Thymus (tissue), 11 donors: ENCODE measurements at regions not wholly inside any gene's neighbourhood (a gene's known extent, or its start where the extent isn't known, plus 50 kb on each side); places are given as distances from the start of the nearest gene placed in this dataset.

Experiments used
- DNase-seq, 9 donors: peaks; one replicate each; pipeline ENCODE4 v3.0.0-alpha.2; 2013; ENCODE audit warnings: low spot score in 9 of 9, low read depth in 6 of 9, missing footprints in 1 of 9
- H3K27ac ChIP-seq, 2 donors: one replicate each; pipeline ENCODE4 v1.5.1; 2013; ENCODE audit warnings: control low read depth in 1 of 2, low read depth in 1 of 2, low read length in 1 of 2, mild to moderate bottlenecking in 1 of 2, moderate library complexity in 1 of 2
- H3K27me3 ChIP-seq, 2 donors: one replicate each; pipeline ENCODE4 v1.5.1; 2013; ENCODE audit warnings: low read length in 1 of 2; ENCODE audit not compliant: control insufficient read depth in 2 of 2, insufficient read depth in 1 of 2
- H3K36me3 ChIP-seq, 2 donors: one replicate each; pipeline ENCODE4 v1.5.1; 2013; ENCODE audit warnings: low read length in 1 of 2, mild to moderate bottlenecking in 1 of 2, moderate library complexity in 1 of 2; ENCODE audit not compliant: control insufficient read depth in 2 of 2, insufficient read depth in 2 of 2
- H3K4me1 ChIP-seq, 2 donors: one replicate each; pipeline ENCODE4 v1.5.1; 2013; ENCODE audit warnings: low read length in 2 of 2; ENCODE audit not compliant: control insufficient read depth in 2 of 2, insufficient read depth in 2 of 2
- H3K4me3 ChIP-seq, 2 donors: one replicate each; pipeline ENCODE4 v1.5.1; 2013; ENCODE audit warnings: low read length in 2 of 2, control low read depth in 1 of 2, mild to moderate bottlenecking in 1 of 2
- H3K9me3 ChIP-seq, 2 donors: one replicate each; pipeline ENCODE4 v1.5.1; 2013; ENCODE audit warnings: low read length in 1 of 2, mild to moderate bottlenecking in 1 of 2; ENCODE audit not compliant: control insufficient read depth in 2 of 2, insufficient read depth in 1 of 2
- WGBS: extraction: QIAGEN DNeasy Blood & Tissue Kit; methylation state at CpG from one replicate; pipeline ENCODE4 v1.1.7; 2013; 5-methylcytosine and 5-hydroxymethylcytosine counted together
- donor health status: healthy.

DNA sequence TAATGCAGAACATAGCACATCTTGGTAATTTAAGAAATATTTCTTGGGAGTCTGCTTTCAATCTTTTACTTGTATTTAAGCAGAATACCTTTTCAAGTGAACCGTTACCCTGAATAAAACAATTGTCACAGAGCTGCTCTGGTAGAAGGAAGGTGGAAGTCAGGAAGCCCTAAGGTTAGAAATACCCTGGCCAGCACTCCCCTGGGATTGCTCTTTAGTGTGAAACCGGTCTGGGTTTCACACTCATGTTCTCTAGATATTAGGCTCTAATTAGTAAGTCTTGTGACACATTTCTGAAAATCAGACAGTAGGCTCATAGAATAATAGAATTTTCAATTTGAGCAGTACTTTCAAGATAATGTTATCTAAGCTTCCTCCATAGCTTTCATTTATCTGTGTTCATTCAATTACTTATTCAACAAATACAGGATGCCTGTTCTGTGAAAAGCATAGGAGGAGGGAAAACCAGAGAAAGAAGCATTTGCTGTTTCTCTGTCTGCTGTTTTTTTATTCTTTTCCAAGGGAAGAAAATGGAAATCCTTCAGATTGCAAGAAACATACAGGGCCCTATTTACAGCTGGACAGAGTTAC is 825.5 kb downstream of the TLR4 start:
- Histone ChIP-seq H3K36me3 (no peaks in the 10 kb centered on the region), H3K27ac (no peak overlapping the region), H3K4me1 (no peaks in the 10 kb centered on the region), H3K27me3 (no peaks in the 10 kb centered on the region), H3K4me3 (no peak overlapping the region), H3K9me3 (no peaks in the 10 kb centered on the region)
- 78% methylated on average over 2 of the region's 2 CpGs for WGBS
- no peak for DNase-seq

DNA sequence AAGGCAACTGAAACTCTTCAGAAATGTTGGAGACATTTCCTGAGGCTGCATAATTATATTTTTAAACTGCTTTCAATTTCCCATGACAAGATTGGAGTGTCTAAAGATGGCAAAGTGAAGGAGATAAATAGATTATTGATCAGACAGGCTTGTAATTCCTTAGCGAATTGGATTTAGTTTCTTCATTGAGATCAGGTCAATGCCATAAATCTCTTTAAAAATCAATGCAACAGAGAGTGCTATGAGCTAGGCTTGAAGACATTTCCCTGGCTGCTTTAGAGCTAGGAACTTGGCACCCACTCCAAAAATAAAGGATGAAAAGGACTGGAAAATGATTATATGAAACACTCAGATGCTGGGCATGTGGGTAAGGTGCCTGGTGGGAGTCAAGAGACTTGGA is 828.4 kb downstream of the TLR4 start:
- H3K27me3 ChIP-seq, result no peaks in the 10 kb centered on the region
- H3K9me3 ChIP-seq, result no peaks in the 10 kb centered on the region
- H3K36me3 ChIP-seq, result no peaks in the 10 kb centered on the region
- no peaks in the 10 kb centered on the region for H3K4me1 ChIP-seq
- H3K4me3 ChIP-seq, result no peak overlapping the region
- WGBS, result 94% methylated on average over 1 of the region's 1 CpG
- no peak for DNase-seq
- no peak overlapping the region for H3K27ac ChIP-seq

DNA sequence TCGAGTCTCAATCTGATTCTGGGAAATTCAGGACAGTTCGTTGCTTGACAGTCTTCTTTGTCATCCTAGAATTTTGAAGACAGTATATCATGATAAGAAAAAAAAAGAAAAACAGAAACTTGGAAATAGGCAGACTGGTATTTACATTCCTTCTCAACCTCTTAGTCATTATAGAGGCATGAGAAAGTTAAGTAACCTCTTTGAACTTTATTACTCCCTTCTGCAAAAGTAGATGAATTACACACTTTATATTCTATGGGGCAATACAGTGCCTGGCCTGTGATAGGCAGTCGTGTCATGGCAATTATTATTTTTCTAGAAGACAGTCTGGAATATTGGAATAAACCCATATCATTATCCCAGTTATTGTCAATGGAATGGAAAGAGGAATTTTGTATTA is 828.9 kb downstream of the TLR4 start:
- no peaks in the 10 kb centered on the region for H3K36me3 ChIP-seq
- H3K9me3 ChIP-seq, result no peaks in the 10 kb centered on the region
- H3K4me1 ChIP-seq, result no peaks in the 10 kb centered on the region
- H3K27me3 ChIP-seq, result no peaks in the 10 kb centered on the region
- H3K27ac ChIP-seq, result no peak overlapping the region
- DNase-seq, result no peak
- no peak overlapping the region for H3K4me3 ChIP-seq
- WGBS, result 88% methylated on average over 3 of the region's 3 CpGs

DNA sequence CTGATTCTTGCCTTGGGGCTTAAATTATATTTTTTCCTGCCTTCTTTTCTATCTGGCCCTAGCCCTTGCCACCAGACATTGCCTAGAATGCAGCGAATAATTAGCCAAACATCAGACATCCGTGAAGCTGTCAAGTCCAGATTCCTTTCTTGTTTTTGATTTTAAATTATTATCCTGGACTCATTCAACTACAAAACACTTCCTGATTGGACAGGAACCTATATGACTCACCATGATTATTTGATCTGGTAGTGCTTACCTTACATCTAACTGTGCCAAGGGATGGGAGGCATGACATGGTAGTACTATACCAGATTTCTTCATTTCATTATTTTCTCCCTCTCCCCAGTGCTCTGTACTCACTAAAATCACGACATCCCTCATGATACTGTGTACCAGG is 829.6 kb downstream of the TLR4 start:
- no peak for DNase-seq
- WGBS, result 83% methylated on average over 3 of the region's 3 CpGs
- Histone ChIP-seq H3K36me3 (no peaks in the 10 kb centered on the region), H3K27ac (no peak overlapping the region), H3K9me3 (no peaks in the 10 kb centered on the region), H3K4me1 (no peaks in the 10 kb centered on the region), H3K27me3 (no peaks in the 10 kb centered on the region), H3K4me3 (no peak overlapping the region)

GRCh38 chr9:118536153-118536552 is 832.0 kb downstream of the TLR4 start:
- no peak overlapping the region for H3K27ac ChIP-seq
- no peak overlapping the region for H3K4me3 ChIP-seq
- H3K36me3 ChIP-seq, result no peaks in the 10 kb centered on the region
- 91% methylated on average over 4 of the region's 4 CpGs for WGBS
- no peaks in the 10 kb centered on the region for H3K4me1 ChIP-seq
- H3K9me3 ChIP-seq, result no peaks in the 10 kb centered on the region
- DNase-seq, result no peak
- H3K27me3 ChIP-seq, result no peaks in the 10 kb centered on the region

DNA sequence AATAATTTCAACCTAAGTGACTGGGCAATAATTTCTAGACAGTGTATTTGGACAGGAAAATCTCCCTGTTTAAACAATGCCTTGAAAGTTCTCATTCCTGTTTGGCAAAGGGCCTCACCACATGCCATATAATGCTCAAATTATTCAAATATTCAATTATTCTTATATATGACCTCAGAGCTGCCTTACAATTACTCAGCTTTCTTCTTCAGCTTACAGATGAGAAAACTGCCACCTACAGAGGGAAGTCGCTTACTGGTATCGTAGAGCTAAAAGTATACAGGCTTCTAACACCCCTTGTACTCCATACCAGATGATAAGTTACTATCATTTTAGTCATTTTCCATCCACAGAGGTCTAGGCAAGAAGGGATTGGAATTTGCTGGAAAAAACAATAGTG is 830.3 kb downstream of the BRINP1 start:
- H3K4me3 ChIP-seq, result no peak overlapping the region
- H3K27me3 ChIP-seq, result no peaks in the 10 kb centered on the region
- no peaks in the 10 kb centered on the region for H3K4me1 ChIP-seq
- no peak for DNase-seq
- 96% methylated on average over 2 of the region's 2 CpGs for WGBS
- H3K9me3 ChIP-seq, result no peaks in the 10 kb centered on the region
- no peak overlapping the region for H3K27ac ChIP-seq
- no peaks in the 10 kb centered on the region for H3K36me3 ChIP-seq

- no peak overlapping the region for H3K27ac ChIP-seq
- no peaks in the 10 kb centered on the region for H3K9me3 ChIP-seq
- no peaks in the 10 kb centered on the region for H3K36me3 ChIP-seq
- no peaks in the 10 kb centered on the region for H3K27me3 ChIP-seq
- H3K4me1 ChIP-seq, result no peaks in the 10 kb centered on the region
- 95% methylated on average over 1 of the region's 1 CpG for WGBS
- H3K4me3 ChIP-seq, result no peak overlapping the region
- DNase-seq, result peak in 1 of 9 donors; percentile 0
Observed at GRCh38 chr9:118553465-118553864, 815.8 kb downstream of the BRINP1 start.

DNA sequence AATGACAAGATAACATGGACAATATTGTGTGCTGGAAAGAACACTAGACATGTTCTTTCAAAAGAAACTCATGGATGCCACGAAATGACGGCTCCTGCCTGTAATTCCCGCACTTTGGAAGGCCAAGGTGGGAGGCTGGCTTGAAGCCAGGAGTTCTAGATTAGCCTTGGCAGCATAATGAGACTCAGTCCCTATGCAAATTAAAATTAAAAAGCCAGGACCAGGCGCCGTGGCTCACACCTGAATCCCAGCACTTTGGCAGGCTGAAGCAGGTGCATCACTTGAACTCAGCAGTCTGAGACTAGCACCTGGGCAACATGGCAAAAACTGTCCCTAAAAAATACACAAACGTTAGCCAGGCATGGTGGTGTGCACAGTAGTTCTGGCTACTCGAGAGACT is 814.2 kb downstream of the BRINP1 start:
- no peaks in the 10 kb centered on the region for H3K27me3 ChIP-seq
- no peaks in the 10 kb centered on the region for H3K36me3 ChIP-seq
- 86% methylated on average over 7 of the region's 7 CpGs for WGBS
- no peak overlapping the region for H3K4me3 ChIP-seq
- DNase-seq, result no peak
- H3K27ac ChIP-seq, result no peak overlapping the region
- no peaks in the 10 kb centered on the region for H3K9me3 ChIP-seq
- no peaks in the 10 kb centered on the region for H3K4me1 ChIP-seq

DNA sequence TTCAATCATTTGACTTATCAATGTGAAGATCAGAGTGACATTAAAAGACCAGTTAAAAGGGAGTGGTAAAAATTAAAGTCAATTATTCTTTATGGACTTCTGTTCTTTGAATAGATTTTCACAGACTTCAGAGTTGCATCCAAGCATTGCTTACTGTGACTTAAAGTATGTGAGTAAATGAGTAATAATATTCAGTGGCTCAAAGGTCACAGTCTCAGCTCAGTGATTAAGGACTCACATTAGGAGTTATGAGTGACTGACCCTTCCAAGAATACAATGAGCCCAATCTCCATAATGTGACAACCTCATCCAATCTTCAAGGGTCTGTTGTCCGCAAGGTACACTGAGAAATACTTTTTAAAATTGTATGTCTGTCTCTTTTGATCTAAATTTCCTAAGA is 811.2 kb downstream of the BRINP1 start:
- no peak for DNase-seq
- 96% methylated on average over 1 of the region's 1 CpG for WGBS
- H3K4me3 ChIP-seq, result no peak overlapping the region
- no peaks in the 10 kb centered on the region for H3K9me3 ChIP-seq
- H3K36me3 ChIP-seq, result no peaks in the 10 kb centered on the region
- no peaks in the 10 kb centered on the region for H3K4me1 ChIP-seq
- no peaks in the 10 kb centered on the region for H3K27me3 ChIP-seq
- no peak overlapping the region for H3K27ac ChIP-seq

DNA sequence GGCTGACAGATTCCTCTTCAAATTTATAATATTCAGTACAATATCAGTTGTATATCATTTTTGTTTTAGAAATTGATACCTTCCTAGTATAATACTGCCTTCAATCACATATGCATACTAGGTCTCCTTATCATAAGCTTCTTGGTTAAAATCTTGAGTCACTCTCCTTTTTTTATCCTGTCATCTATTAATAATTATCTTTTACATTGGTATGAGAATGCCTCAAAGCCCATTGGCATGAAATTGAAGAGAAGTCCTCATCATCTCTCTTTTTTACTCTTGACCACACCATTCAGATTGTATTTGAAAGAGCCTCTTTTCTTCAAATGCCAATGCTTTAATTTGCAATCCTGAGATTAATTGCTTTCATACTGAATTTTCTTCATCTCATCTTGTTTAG is 810.3 kb downstream of the BRINP1 start:
- no peaks in the 10 kb centered on the region for H3K36me3 ChIP-seq
- no peak overlapping the region for H3K27ac ChIP-seq
- no peaks in the 10 kb centered on the region for H3K9me3 ChIP-seq
- no peak overlapping the region for H3K4me3 ChIP-seq
- H3K27me3 ChIP-seq, result no peaks in the 10 kb centered on the region
- no peaks in the 10 kb centered on the region for H3K4me1 ChIP-seq
- no peak for DNase-seq
